LNCAP (cell line): ENCODE measurements at regions not wholly inside any gene's neighbourhood (a gene's known extent, or its start where the extent isn't known, plus 50 kb on each side); places are given as distances from the start of the nearest gene placed in this dataset.

Source experiments
- CTCF ChIP-seq: fragments of 450-650 bp; IDR thresholded peaks from 2 replicates; pipeline ENCODE4 v1.5.1; 2017; ENCODE audit warnings: mild to moderate bottlenecking

GRCh38 chr17:53148058-53148457, 674.7 kb upstream of the KIF2B start:
- TF ChIP-seq CTCF: no peak

GRCh38 chr17:53142890-53143289, 679.8 kb upstream of the KIF2B start:
- TF ChIP-seq CTCF: no peak

- TF ChIP-seq CTCF: no peak
These were observed 681.0 kb upstream of the KIF2B start for GRCh38 chr17:53141731-53142130.

GRCh38 chr17:53141280-53141679, 681.4 kb upstream of the KIF2B start:
- TF ChIP-seq CTCF: no peak

GRCh38 chr17:53137869-53138268, 684.9 kb upstream of the KIF2B start:
- no peak for TF ChIP-seq CTCF

GRCh38 chr17:53135969-53136368, 686.8 kb upstream of the KIF2B start:
- TF ChIP-seq CTCF: no peak

- no peak for TF ChIP-seq CTCF
These were observed 688.2 kb upstream of the KIF2B start for GRCh38 chr17:53134548-53134947.

- TF ChIP-seq CTCF: no peak
These were observed 688.9 kb upstream of the KIF2B start for GRCh38 chr17:53133876-53134275.
